ENCODE measurements at regions not wholly inside any gene's neighbourhood (a gene's known extent, or its start where the extent isn't known, plus 50 kb on each side); places are given as distances from the start of the nearest gene placed in this dataset.

GRCh38 chr12:76270657-76271358 lies 77.4 kb downstream of the BBS10 start:
- TF ChIP-seq JUND (IDR thresholded peaks at IDR 0.05; ENCODE audit: low read depth): no peak
- DNase-seq (ENCODE audit: low read depth in 1 of 2, low spot score in 1 of 2): no peak
- in situ Hi-C loops (cut with HindIII; ENCODE audit: low pct_unique_long_range_greater_than_20kb, low sequenced_read_pairs): no loop called here

- TF ChIP-seq JUND (IDR thresholded peaks at IDR 0.05; ENCODE audit: low read depth): no peak
- no peak for DNase-seq (ENCODE audit: low read depth in 1 of 2, low spot score in 1 of 2)
- in situ Hi-C loops (cut with HindIII; ENCODE audit: low pct_unique_long_range_greater_than_20kb, low sequenced_read_pairs): no loop called here
Measured at GRCh38 chr12:76268267-76268666, 79.9 kb downstream of the BBS10 start.

GRCh38 chr12:76266797-76267196 lies 81.4 kb downstream of the BBS10 start:
- peak; percentile 33 to 60 for DNase-seq (ENCODE audit: low read depth in 1 of 2, low spot score in 1 of 2)
- in situ Hi-C loops (cut with HindIII; ENCODE audit: low pct_unique_long_range_greater_than_20kb, low sequenced_read_pairs): no loop called here
- TF ChIP-seq JUND (IDR thresholded peaks at IDR 0.05; ENCODE audit: low read depth): no peak

- TF ChIP-seq JUND (IDR thresholded peaks at IDR 0.05; ENCODE audit: low read depth): no peak
- in situ Hi-C loops (cut with HindIII; ENCODE audit: low pct_unique_long_range_greater_than_20kb, low sequenced_read_pairs): no loop called here
- DNase-seq (ENCODE audit: low read depth in 1 of 2, low spot score in 1 of 2): no peak
Measured at GRCh38 chr12:76265424-76266180, 82.6 kb downstream of the BBS10 start.

- in situ Hi-C loops (cut with HindIII; ENCODE audit: low pct_unique_long_range_greater_than_20kb, low sequenced_read_pairs): no loop called here
- peak; percentile 46 to 87 for DNase-seq (ENCODE audit: low read depth in 1 of 2, low spot score in 1 of 2)
- no peak for TF ChIP-seq JUND (IDR thresholded peaks at IDR 0.05; ENCODE audit: low read depth)
Measured at GRCh38 chr12:76264611-76265012, 83.6 kb downstream of the BBS10 start.

- TF ChIP-seq JUND (IDR thresholded peaks at IDR 0.05; ENCODE audit: low read depth): no peak
- in situ Hi-C loops (cut with HindIII; ENCODE audit: low pct_unique_long_range_greater_than_20kb, low sequenced_read_pairs): no loop called here
- no peak for DNase-seq (ENCODE audit: low read depth in 1 of 2, low spot score in 1 of 2)
Measured at GRCh38 chr12:76263696-76264095, 84.5 kb downstream of the BBS10 start.

GRCh38 chr12:76260390-76260748 lies 87.8 kb downstream of the BBS10 start:
- no peak for TF ChIP-seq JUND (IDR thresholded peaks at IDR 0.05; ENCODE audit: low read depth)
- no peak for DNase-seq (ENCODE audit: low read depth in 1 of 2, low spot score in 1 of 2)
- in situ Hi-C loops (cut with HindIII; ENCODE audit: low pct_unique_long_range_greater_than_20kb, low sequenced_read_pairs): no loop called here

GRCh38 chr12:76259660-76260389 lies 88.4 kb downstream of the BBS10 start:
- no peak for DNase-seq (ENCODE audit: low read depth in 1 of 2, low spot score in 1 of 2)
- in situ Hi-C loops (cut with HindIII; ENCODE audit: low pct_unique_long_range_greater_than_20kb, low sequenced_read_pairs): no loop called here
- no peak for TF ChIP-seq JUND (IDR thresholded peaks at IDR 0.05; ENCODE audit: low read depth)

GRCh38 chr12:76259106-76259505 lies 89.1 kb downstream of the BBS10 start:
- in situ Hi-C loops (cut with HindIII; ENCODE audit: low pct_unique_long_range_greater_than_20kb, low sequenced_read_pairs): no loop called here
- no peak for DNase-seq (ENCODE audit: low read depth in 1 of 2, low spot score in 1 of 2)
- TF ChIP-seq JUND (IDR thresholded peaks at IDR 0.05; ENCODE audit: low read depth): no peak

GRCh38 chr12:76256904-76257303 lies 91.3 kb downstream of the BBS10 start:
- no peak for TF ChIP-seq JUND (IDR thresholded peaks at IDR 0.05; ENCODE audit: low read depth)
- no peak for DNase-seq (ENCODE audit: low read depth in 1 of 2, low spot score in 1 of 2)
- in situ Hi-C loops (cut with HindIII; ENCODE audit: low pct_unique_long_range_greater_than_20kb, low sequenced_read_pairs): no loop called here

- in situ Hi-C loops (cut with HindIII; ENCODE audit: low pct_unique_long_range_greater_than_20kb, low sequenced_read_pairs): no loop called here
- no peak for DNase-seq (ENCODE audit: low read depth in 1 of 2, low spot score in 1 of 2)
- TF ChIP-seq JUND (IDR thresholded peaks at IDR 0.05; ENCODE audit: low read depth): no peak
Measured at GRCh38 chr12:76256321-76256720, 91.9 kb downstream of the BBS10 start.

- no peak for TF ChIP-seq JUND (IDR thresholded peaks at IDR 0.05; ENCODE audit: low read depth)
- no peak for DNase-seq (ENCODE audit: low read depth in 1 of 2, low spot score in 1 of 2)
- in situ Hi-C loops (cut with HindIII; ENCODE audit: low pct_unique_long_range_greater_than_20kb, low sequenced_read_pairs): no loop called here
Measured at GRCh38 chr12:76255692-76256091, 92.5 kb downstream of the BBS10 start.

- no peak for TF ChIP-seq JUND (IDR thresholded peaks at IDR 0.05; ENCODE audit: low read depth)
- DNase-seq (ENCODE audit: low read depth in 1 of 2, low spot score in 1 of 2): no peak
- in situ Hi-C loops (cut with HindIII; ENCODE audit: low pct_unique_long_range_greater_than_20kb, low sequenced_read_pairs): no loop called here
Measured at GRCh38 chr12:76255281-76255680, 92.9 kb downstream of the BBS10 start.
